HK-2 (cell line): ENCODE measurements at regions not wholly inside any gene's neighbourhood (a gene's known extent, or its start where the extent isn't known, plus 50 kb on each side); places are given as distances from the start of the nearest gene placed in this dataset.
A peak's percentile ranks its signal among the peaks of the same experiment; 100 is the strongest.

Experiments used
- DNase-seq: peaks from one replicate; pipeline ENCODE4 v3.0.0-alpha.2; 2018; ENCODE audit not compliant: unreplicated experiment

DNA sequence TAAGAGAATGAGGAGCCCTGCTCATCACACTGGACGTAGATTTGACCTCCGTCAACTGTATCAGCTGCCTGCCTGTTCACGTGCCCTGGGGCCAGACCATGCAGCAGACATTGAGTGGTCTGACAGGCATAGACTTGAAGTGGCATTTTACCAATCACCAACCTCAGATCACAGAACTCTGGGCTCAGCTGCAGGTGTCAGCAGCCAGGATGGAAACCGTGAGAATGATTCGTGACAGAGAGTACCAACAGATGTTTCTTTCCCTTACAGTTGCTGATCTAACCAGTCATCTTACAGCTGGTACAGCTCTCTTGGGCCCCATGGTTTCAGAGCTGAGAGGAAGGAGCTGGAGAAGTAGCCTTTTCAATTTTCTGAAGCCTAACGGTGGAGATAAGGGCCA lies 148.9 kb downstream of the EN1 start:
- DNase-seq: no peak

DNA sequence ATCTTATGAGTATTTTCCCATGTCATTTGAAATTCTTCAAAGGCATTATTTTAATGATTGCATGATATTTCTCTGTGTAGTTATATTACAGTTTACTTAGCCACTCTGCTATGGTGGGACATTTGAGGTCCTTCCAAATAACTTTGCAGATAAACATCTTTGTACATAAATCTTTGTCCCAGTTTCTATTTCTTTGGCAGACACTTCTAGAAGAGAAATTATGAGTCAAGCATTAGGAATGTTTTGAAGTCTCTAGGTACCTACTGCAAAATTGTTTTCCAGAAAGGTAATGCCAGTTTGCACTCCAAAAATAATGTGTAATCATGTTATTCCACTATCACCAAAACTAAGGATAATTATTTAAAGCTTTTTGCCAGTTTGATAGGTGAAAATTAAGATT lies 149.7 kb downstream of the EN1 start:
- DNase-seq: no peak

- DNase-seq: no peak
These were observed 150.5 kb downstream of the EN1 start for GRCh38 chr2:118696786-118697465.

GRCh38 chr2:118693287-118693822 lies 154.1 kb downstream of the EN1 start:
- DNase-seq: no peak

- DNase-seq: no peak
These were observed 157.6 kb downstream of the EN1 start for GRCh38 chr2:118689874-118690273.

- DNase-seq: no peak
These were observed 158.0 kb downstream of the EN1 start for GRCh38 chr2:118689456-118689855.

- DNase-seq: no peak
These were observed 158.4 kb downstream of the EN1 start for GRCh38 chr2:118689033-118689432.

DNA sequence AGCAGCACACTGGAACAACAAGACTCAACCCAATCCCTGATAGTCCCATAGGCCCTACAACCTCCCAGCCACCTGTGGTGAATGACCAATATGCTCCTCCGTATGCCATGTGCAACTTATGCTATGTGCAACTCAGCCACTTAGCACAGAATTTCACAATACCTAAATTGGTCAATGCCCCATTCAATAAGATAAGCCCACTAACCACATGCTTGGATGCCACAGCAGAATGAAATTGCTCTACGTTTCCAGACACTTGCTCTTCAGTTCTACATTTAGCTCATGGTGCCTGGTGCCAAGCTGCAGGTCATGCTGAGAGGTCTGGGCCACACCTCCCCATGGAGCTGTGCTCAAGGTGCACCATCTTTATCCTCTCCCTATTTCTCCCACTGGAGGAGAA lies 159.8 kb downstream of the EN1 start:
- DNase-seq: no peak

GRCh38 chr2:118687192-118687591 lies 160.3 kb downstream of the EN1 start:
- DNase-seq: no peak

DNA sequence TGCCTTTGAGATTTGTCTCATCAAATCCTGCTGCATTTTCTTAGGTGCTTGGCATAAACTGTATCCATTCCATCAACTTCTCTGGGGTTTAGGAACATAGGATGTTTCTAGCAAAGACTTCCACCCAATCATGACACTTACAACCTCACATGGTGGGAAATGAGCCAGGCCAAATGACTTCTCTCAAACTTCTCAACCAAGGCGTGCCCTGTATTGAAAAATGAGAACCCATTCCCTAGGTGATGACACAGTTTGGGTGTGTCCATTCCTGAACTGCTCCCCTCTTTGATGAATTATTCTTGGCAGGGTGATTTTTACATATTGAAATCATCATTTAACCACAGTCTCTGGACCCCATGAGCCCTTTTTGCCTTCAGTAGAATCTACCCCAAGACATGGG lies 161.1 kb downstream of the EN1 start:
- DNase-seq: no peak

DNA sequence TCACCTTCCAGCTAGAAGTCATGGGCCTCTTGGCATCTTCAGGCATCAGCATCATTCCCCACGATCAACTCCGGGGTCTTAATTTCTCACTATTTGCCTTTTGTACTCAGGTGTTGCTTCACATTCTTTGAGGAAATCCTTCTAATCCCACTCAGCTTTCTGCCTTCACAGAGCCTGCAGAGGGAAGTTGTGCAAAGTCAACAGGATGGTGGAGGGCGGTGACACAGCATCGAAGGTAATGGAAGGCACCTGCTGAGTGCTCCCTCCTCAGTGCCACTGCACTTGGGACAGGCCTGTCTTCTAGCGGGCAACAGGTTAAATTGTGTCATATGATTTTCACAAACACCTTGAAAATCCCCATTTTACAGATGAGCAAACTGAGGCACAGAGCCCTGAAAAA lies 164.0 kb downstream of the EN1 start:
- DNase-seq: no peak

GRCh38 chr2:118678985-118679384 lies 168.5 kb downstream of the EN1 start:
- DNase-seq: no peak

GRCh38 chr2:118677546-118677945 lies 169.9 kb downstream of the EN1 start:
- no peak for DNase-seq

- no peak for DNase-seq
These were observed 171.9 kb downstream of the EN1 start for GRCh38 chr2:118675531-118675930.

- DNase-seq: no peak
These were observed 174.8 kb downstream of the EN1 start for GRCh38 chr2:118672571-118673158.

DNA sequence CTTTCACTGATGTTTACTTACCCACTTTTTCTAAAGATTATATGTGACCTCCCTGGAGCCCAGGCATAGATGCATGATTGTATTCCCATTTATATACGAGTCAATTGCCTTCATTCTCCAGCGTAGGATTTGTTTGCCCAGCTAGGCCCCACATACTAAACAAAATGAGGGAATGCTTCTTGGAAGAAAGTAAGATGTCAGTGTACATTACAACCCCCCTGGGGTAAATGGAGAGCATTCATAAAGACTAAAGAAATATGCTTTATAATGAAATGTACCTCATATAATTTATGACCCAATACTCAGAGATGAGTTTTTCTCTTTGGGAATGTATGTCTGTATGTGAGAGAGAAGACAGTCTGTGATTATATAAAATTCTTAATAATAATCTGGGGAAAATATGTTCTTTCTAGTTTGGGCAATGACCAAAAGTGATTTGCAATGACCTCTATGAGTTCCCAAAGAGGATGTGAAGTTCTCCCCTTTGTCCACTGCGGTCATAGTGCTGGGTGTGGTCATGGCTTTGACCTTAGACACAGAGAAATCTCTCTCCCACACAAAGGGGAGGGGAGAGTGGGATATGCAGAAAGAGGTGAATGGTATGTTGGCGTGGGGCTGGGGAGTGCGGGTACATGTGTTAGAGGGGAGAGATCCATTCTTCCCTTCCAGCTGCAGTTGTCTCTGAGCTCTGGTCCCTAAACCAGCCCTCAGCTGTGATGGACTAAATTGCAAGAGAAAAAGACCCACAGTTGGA lies 175.6 kb downstream of the EN1 start:
- no peak for DNase-seq

GRCh38 chr2:118670838-118671237 lies 176.6 kb downstream of the EN1 start:
- DNase-seq: no peak

GRCh38 chr2:118670276-118670675 lies 177.2 kb downstream of the EN1 start:
- DNase-seq: no peak

- no peak for DNase-seq
These were observed 177.8 kb downstream of the EN1 start for GRCh38 chr2:118669654-118670053.

GRCh38 chr2:118668431-118669424 lies 178.7 kb downstream of the EN1 start:
- peak; percentile 32 for DNase-seq

- DNase-seq: no peak
These were observed 179.5 kb downstream of the EN1 start for GRCh38 chr2:118667964-118668363.

DNA sequence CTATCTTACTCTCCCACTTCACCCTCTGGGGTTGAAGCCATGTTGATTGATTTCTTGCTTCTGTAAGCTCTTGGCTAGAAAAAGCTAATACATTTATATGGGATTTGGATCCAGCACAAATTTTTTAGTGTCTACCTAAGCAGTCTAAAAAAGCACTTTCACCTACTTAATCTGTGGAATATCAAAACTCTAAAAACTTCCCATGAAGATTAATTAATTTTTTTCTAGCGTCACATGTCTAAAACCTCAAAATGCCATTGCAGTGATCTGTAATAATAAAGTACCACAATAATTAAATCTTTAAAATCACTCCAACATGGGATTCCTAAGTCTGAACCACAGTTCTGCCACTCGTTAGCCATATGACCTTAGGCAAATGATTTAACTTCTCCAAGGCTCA lies 180.1 kb downstream of the EN1 start:
- no peak for DNase-seq
